ENCODE measurements at regions not wholly inside any gene's neighbourhood (a gene's known extent, or its start where the extent isn't known, plus 50 kb on each side); places are given as distances from the start of the nearest gene placed in this dataset.
"Not testable (repeated sequence)": the region's sequence is repeated elsewhere in the genome, so short reads cannot be mapped to it uniquely, and the experiment has no call there.

- Histone ChIP-seq H3K36me3 (replicated peaks) (no peaks in the 10 kb centered on the region), H3K4me3 (no peak overlapping the region), H3K27me3 (ENCODE audit: low read depth) (no peaks in the 10 kb centered on the region), H3K9me3 (peaks cover 74% of the 10 kb centered on the region), H3K4me1 (no peaks in the 10 kb centered on the region)
- no peak for DNase-seq (ENCODE audit: low spot score in 2 of 2)
- in situ Hi-C loops (cut with MboI; ENCODE audit: low sequenced_read_pairs) = no loop called here
Observed at GRCh38 chr15:22226034-22226790, 145.9 kb downstream of the OR4M2 start.

DNA sequence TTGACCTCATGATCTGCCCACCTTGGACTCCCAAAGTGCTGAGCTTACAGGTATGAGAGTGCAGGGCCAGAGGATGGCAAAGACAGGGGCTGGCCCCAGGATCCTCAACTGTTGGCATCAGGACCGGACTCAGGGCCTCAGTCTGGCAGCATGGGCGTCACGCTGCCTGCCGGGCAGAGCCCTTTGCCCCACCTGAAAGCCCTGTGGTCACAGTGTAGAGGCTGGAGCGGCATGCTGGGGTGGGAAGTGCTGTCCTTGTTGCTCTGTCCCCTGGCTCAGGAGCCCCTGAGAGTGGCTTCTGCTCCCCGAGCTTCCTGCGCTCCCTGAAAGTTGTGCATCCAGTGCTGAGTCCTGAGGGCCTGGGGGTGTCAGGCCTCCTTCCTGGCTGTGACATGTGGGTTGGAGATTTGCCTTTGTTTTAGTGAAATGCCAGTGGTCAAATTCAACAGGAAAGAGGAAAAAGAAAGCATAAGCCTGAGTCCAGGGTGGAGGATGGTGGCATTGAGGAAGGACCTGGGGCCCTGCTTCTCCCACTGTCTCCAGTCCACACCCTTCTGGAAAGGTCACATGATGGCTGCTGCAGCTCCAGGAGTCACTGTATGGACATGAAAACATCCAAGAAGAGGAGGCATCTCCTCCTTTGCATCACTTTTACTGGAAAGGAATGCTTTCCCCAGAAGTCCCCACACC, 147.2 kb downstream of the OR4M2 start:
- in situ Hi-C loops (cut with MboI; ENCODE audit: low sequenced_read_pairs) = no loop called here
- H3K36me3 ChIP-seq (replicated peaks) = no peaks in the 10 kb centered on the region
- DNase-seq (ENCODE audit: low spot score in 2 of 2) = no peak

DNA sequence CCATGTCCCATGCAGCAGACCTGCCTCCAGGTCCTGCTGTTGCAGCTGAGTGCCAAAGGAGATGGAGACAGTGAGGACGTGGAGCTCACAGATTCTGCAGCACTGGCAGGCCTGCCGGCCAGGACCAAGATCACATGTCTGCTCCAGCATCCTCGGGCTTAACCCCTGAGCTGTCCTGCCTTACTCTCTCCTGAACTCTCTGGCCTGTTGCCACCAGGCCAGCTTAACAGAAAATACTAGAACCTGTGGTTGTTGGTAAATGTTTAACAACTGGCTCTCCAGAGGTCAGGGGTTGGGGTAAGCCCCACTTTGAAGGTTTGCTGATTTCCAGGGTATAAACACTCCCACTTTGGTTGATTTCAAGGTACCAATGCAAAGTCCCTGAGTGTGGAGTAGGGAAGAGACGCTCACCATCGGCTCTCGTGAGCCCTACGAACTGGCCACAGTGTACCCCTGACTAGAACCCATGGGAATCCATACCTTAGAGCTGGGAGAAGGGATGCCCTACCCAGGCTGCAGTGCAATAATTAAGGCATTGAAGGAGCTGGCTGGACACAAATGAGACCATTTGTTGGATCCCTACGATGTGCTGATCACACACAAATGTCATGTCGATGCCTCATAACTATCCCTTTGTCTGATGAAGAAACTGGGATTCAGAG, 147.9 kb downstream of the OR4M2 start:
- in situ Hi-C loops (cut with MboI; ENCODE audit: low sequenced_read_pairs) = no loop called here
- Histone ChIP-seq H3K4me3 (no peak overlapping the region), H3K4me1 (no peaks in the 10 kb centered on the region), H3K36me3 (replicated peaks) (no peaks in the 10 kb centered on the region), H3K27me3 (ENCODE audit: low read depth) (no peaks in the 10 kb centered on the region), H3K9me3 (peaks cover 65% of the 10 kb centered on the region)
- no peak for DNase-seq (ENCODE audit: low spot score in 2 of 2)

More for the DNA sequence above, 147.2 kb downstream of the OR4M2 start:
- H3K4me3 ChIP-seq = no peak overlapping the region
- no peaks in the 10 kb centered on the region for H3K27me3 ChIP-seq (ENCODE audit: low read depth)
- no peaks in the 10 kb centered on the region for H3K4me1 ChIP-seq
- H3K9me3 ChIP-seq = peaks cover 69% of the 10 kb centered on the region

GRCh38 chr15:22229990-22230819, 149.9 kb downstream of the OR4M2 start:
- no peak for DNase-seq (ENCODE audit: low spot score in 2 of 2)
- Histone ChIP-seq H3K27me3 (ENCODE audit: low read depth) (no peaks in the 10 kb centered on the region), H3K9me3 (peaks cover 72% of the 10 kb centered on the region), H3K36me3 (replicated peaks) (no peaks in the 10 kb centered on the region), H3K4me3 (no peak overlapping the region), H3K4me1 (no peaks in the 10 kb centered on the region)
- in situ Hi-C loops (cut with MboI; ENCODE audit: low sequenced_read_pairs) = no loop called here

- Histone ChIP-seq H3K36me3 (replicated peaks) (no peaks in the 10 kb centered on the region), H3K9me3 (peaks cover 71% of the 10 kb centered on the region), H3K4me3 (no peak overlapping the region), H3K27me3 (ENCODE audit: low read depth) (no peaks in the 10 kb centered on the region), H3K4me1 (no peaks in the 10 kb centered on the region)
- DNase-seq (ENCODE audit: low spot score in 2 of 2) = no peak
- in situ Hi-C loops (cut with MboI; ENCODE audit: low sequenced_read_pairs) = no loop called here
Observed at GRCh38 chr15:22231603-22232002, 151.3 kb downstream of the OR4M2 start.

GRCh38 chr15:22232675-22233074, 152.3 kb downstream of the OR4M2 start:
- Histone ChIP-seq H3K9me3 (peaks cover 71% of the 10 kb centered on the region), H3K27me3 (ENCODE audit: low read depth) (no peaks in the 10 kb centered on the region), H3K4me1 (no peaks in the 10 kb centered on the region), H3K4me3 (no peak overlapping the region), H3K36me3 (replicated peaks) (no peaks in the 10 kb centered on the region)
- DNase-seq (ENCODE audit: low spot score in 2 of 2) = no peak
- in situ Hi-C loops (cut with MboI; ENCODE audit: low sequenced_read_pairs) = no loop called here

- DNase-seq (ENCODE audit: low spot score in 2 of 2); in situ Hi-C loops (cut with MboI; ENCODE audit: low sequenced_read_pairs); H3K36me3 ChIP-seq (replicated peaks); H3K4me1 ChIP-seq; H3K4me3 ChIP-seq; H3K27me3 ChIP-seq (ENCODE audit: low read depth): not testable (repeated sequence)
- H3K9me3 ChIP-seq = peaks cover 68% of the 10 kb centered on the region
Observed at GRCh38 chr15:22235261-22235930, 155.1 kb downstream of the OR4M2 start.

- Histone ChIP-seq H3K9me3 (peaks cover 70% of the 10 kb centered on the region), H3K4me3 (no peak overlapping the region)
Observed at GRCh38 chr15:22236469-22236868, 156.1 kb downstream of the OR4M2 start.

GRCh38 chr15:22237891-22238275, 157.6 kb downstream of the OR4M2 start:
- in situ Hi-C loops (cut with MboI; ENCODE audit: low sequenced_read_pairs) = no loop called here
- no peaks in the 10 kb centered on the region for H3K4me1 ChIP-seq
- no peaks in the 10 kb centered on the region for H3K27me3 ChIP-seq (ENCODE audit: low read depth)
- no peak for DNase-seq (ENCODE audit: low spot score in 2 of 2)
- H3K4me3 ChIP-seq = no peak overlapping the region
- peaks cover 66% of the 10 kb centered on the region for H3K9me3 ChIP-seq
- no peaks in the 10 kb centered on the region for H3K36me3 ChIP-seq (replicated peaks)

More at GRCh38 chr15:22236469-22236868, 156.1 kb downstream of the OR4M2 start:
- Histone ChIP-seq H3K36me3 (replicated peaks) (no peaks in the 10 kb centered on the region), H3K4me1 (no peaks in the 10 kb centered on the region), H3K27me3 (ENCODE audit: low read depth) (no peaks in the 10 kb centered on the region)
- in situ Hi-C loops (cut with MboI; ENCODE audit: low sequenced_read_pairs) = no loop called here
- no peak for DNase-seq (ENCODE audit: low spot score in 2 of 2)

- DNase-seq (ENCODE audit: low spot score in 2 of 2); H3K4me1 ChIP-seq; H3K4me3 ChIP-seq; H3K36me3 ChIP-seq (replicated peaks); H3K27me3 ChIP-seq (ENCODE audit: low read depth); in situ Hi-C loops (cut with MboI; ENCODE audit: low sequenced_read_pairs): not testable (repeated sequence)
- H3K9me3 ChIP-seq = peaks cover 71% of the 10 kb centered on the region
Observed at GRCh38 chr15:22238276-22238958, 158.1 kb downstream of the OR4M2 start.

- H3K4me3 ChIP-seq; H3K4me1 ChIP-seq; H3K36me3 ChIP-seq (replicated peaks); H3K27me3 ChIP-seq (ENCODE audit: low read depth); DNase-seq (ENCODE audit: low spot score in 2 of 2); in situ Hi-C loops (cut with MboI; ENCODE audit: low sequenced_read_pairs): not testable (repeated sequence)
- H3K9me3 ChIP-seq = peaks cover 67% of the 10 kb centered on the region
Observed at GRCh38 chr15:22238959-22239805, 158.9 kb downstream of the OR4M2 start.

DNA sequence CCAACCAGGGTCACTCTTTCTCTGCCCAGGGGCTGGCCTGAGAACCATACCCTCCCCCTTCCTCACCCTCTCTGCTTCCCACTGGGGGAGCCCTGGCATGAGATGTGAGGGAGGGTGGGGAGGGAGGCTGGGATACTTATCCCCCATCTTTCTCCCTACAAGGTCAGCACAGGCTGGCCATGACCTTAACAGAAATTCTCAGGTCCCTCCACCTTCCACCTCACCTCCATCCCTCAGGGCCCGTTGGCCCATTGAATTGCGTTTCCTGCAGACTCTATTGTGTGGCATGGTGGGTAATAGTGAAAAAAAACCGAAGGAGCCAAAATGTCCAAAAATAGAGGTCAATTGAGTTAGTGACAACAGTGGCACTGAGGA, 159.5 kb downstream of the OR4M2 start:
- Histone ChIP-seq H3K4me3 (no peak overlapping the region), H3K36me3 (replicated peaks) (no peaks in the 10 kb centered on the region), H3K27me3 (ENCODE audit: low read depth) (no peaks in the 10 kb centered on the region), H3K4me1 (no peaks in the 10 kb centered on the region), H3K9me3 (peaks cover 66% of the 10 kb centered on the region)
- in situ Hi-C loops (cut with MboI; ENCODE audit: low sequenced_read_pairs) = no loop called here
- DNase-seq (ENCODE audit: low spot score in 2 of 2) = no peak

Measured in HAP-1 (cell line).